K562 (cell line): ENCODE measurements at regions not wholly inside any gene's neighbourhood (a gene's known extent, or its start where the extent isn't known, plus 50 kb on each side); places are given as distances from the start of the nearest gene placed in this dataset.

Source experiments
- ATAC-seq: fragments of 200-7000 bp; cut with Tn5 transposase; 3 replicates; pipeline ENCODE4 v1.9.1; 2020; ENCODE audit warnings: moderate library complexity
- BruUV-seq: library from RNA; stranded (reverse); fragments of 400-500 nt; replicated peaks from 2 replicates; lab custom pipeline; 2021; lab: Mats Ljungman, UMichigan
- CTCF ChIA-PET: fragments of 300-600 bp; formaldehyde crosslinking; extraction: SDS; loops from one replicate; lab custom pipeline; 2021; ENCODE audit warnings: low intra/inter-chr PET ratio; lab: Yijun Ruan, JAX
- POLR2A ChIA-PET: fragments of 300-600, 350-650 bp; sonication (Branson Sonifier 250); formaldehyde crosslinking; extraction: SDS; loops from one replicate; lab custom pipeline; 2021; ENCODE audit warnings: antibody characterized with exemption, inconsistent platforms; lab: Yijun Ruan, JAX
- DNase-seq, 4 experiments: peaks; one replicate each; pipeline versions ENCODE4 v3.0.0 to v3.0.0-alpha.2; 2011 to 2018; ENCODE audit warnings: low spot score in 3 of 4, mixed read lengths in 3 of 4; ENCODE audit errors: extremely low read depth in 1 of 4
- FAIRE-seq: peaks from 2 replicates; lab custom pipeline; 2011; peaks lifted over from hg19 to GRCh38; lab: Jason Lieb, UNC
- H2AFZ ChIP-seq: 2 replicates; pipeline ENCODE4 v1.6.0; 2011; ENCODE audit warnings: low read depth, low read length, control low read depth, inconsistent platforms
- H3K27ac ChIP-seq: fragments of 200-600 bp; 3 replicates; pipeline ENCODE4 v1.8.0; 2011; ENCODE audit warnings: low read depth, mild to moderate bottlenecking, control low read depth, inconsistent platforms, low read length, moderate library complexity, mixed read lengths; ENCODE audit errors: extremely low read depth
- H3K27me3 ChIP-seq, 2 experiments: fragments of 300-600 bp in 1 of 2; 2 replicates in 1 of 2; 3 replicates in 1 of 2; pipeline versions ENCODE4 v1.6.0 to v1.8.0; 2011; ENCODE audit warnings: inconsistent platforms in 2 of 2, low read length in 2 of 2, mild to moderate bottlenecking in 1 of 2, mixed read lengths in 1 of 2, moderate library complexity in 1 of 2; ENCODE audit not compliant: control insufficient read depth in 2 of 2, insufficient read depth in 2 of 2
- H3K36me3 ChIP-seq: fragments of 300-600 bp; 3 replicates; pipeline ENCODE4 v1.8.0; 2011; ENCODE audit warnings: mild to moderate bottlenecking, low read length, inconsistent platforms; ENCODE audit not compliant: control insufficient read depth, insufficient read depth
- H3K4me1 ChIP-seq, 2 experiments: fragments of 200-600 bp in 1 of 2; replicated peaks in 1 of 2; 2 replicates in 1 of 2; 3 replicates in 1 of 2; pipeline versions ENCODE4 v1.5.1 to v1.8.0; 2011; ENCODE audit warnings: inconsistent platforms in 2 of 2, low read length in 2 of 2, mild to moderate bottlenecking in 1 of 2, mixed read lengths in 1 of 2, moderate library complexity in 1 of 2; ENCODE audit not compliant: control insufficient read depth in 2 of 2, insufficient read depth in 2 of 2
- H3K4me2 ChIP-seq: 2 replicates; pipeline ENCODE4 v1.6.1; 2011; ENCODE audit warnings: low read length, control low read depth, inconsistent platforms, mixed read lengths; ENCODE audit not compliant: insufficient read depth
- H3K4me3 ChIP-seq: fragments of 200-600 bp; sonication (generic), shearing (Covaris generic); 2 replicates; pipeline ENCODE4 v1.5.1; 2016; ENCODE audit warnings: control low read depth, inconsistent platforms
- H3K79me2 ChIP-seq: fragments of 200-600 bp; 3 replicates; pipeline ENCODE4 v1.8.0; 2011; ENCODE audit warnings: low read length, inconsistent platforms; ENCODE audit not compliant: control insufficient read depth, insufficient read depth
- H3K9ac ChIP-seq, 2 experiments: 2 replicates each; pipeline versions ENCODE4 v1.6.0 to v1.6.1; 2011; ENCODE audit warnings: low read depth in 2 of 2, low read length in 2 of 2, control low read depth in 1 of 2, inconsistent platforms in 1 of 2, mild to moderate bottlenecking in 1 of 2, mixed read lengths in 1 of 2; ENCODE audit not compliant: insufficient read depth in 1 of 2
- H3K9me1 ChIP-seq: one replicate; pipeline ENCODE4 v1.6.0; 2011; ENCODE audit warnings: inconsistent platforms, mild to moderate bottlenecking, low read length, moderate library complexity; ENCODE audit not compliant: control insufficient read depth, insufficient read depth
- H3K9me3 ChIP-seq: replicated peaks from 2 replicates; pipeline ENCODE4 v1.5.1; 2011; ENCODE audit warnings: low read depth, low read length, inconsistent platforms; ENCODE audit not compliant: control insufficient read depth, insufficient read depth
- H4K20me1 ChIP-seq: replicated peaks from 2 replicates; pipeline ENCODE4 v1.6.1; 2011; ENCODE audit warnings: low read length, inconsistent platforms, mixed read lengths; ENCODE audit not compliant: control insufficient read depth, insufficient read depth
- GTF3C2 ChIP-seq: IDR thresholded peaks from 3 replicates; pipeline ENCODE4 v1.6.1; 2011; ENCODE audit warnings: borderline replicate concordance, mild to moderate bottlenecking, moderate library complexity; ENCODE audit not compliant: insufficient read length; ENCODE audit errors: extremely low read depth
- HNRNPK ChIP-seq: fragments of 200-400 bp; formaldehyde crosslinking; IDR thresholded peaks from one replicate; pipeline ENCODE4 v1.6.1; 2018; ENCODE audit warnings: mild to moderate bottlenecking, low read depth, low read length; ENCODE audit not compliant: poor library complexity, severe bottlenecking
- KAT7 ChIP-seq: sonication (generic); formaldehyde crosslinking; IDR thresholded peaks from 2 replicates; pipeline ENCODE4 v1.8.0; 2022; ENCODE audit warnings: missing genetic modification reagents, mild to moderate bottlenecking, borderline replicate concordance
- MTF1 ChIP-seq: fragments of 250-450 bp; sonication (Bioruptor Pico); IDR thresholded peaks from 2 replicates; pipeline ENCODE4 v1.9.0; 2021; ENCODE audit warnings: moderate library complexity, mild to moderate bottlenecking, inconsistent platforms, borderline replicate concordance
- STAT6 ChIP-seq: sonication (generic); formaldehyde crosslinking; IDR thresholded peaks from 2 replicates; pipeline ENCODE4 v1.8.1; 2023; ENCODE audit warnings: mild to moderate bottlenecking, missing genetic modification reagents
- WGBS: fragments of 100-300 bp; shearing (Covaris generic); methylation state at CpG from one replicate; pipeline ENCODE4 v1.1.6; 2016; ENCODE audit warnings: low coverage, mixed read lengths; ENCODE audit not compliant: insufficient coverage; ENCODE audit errors: missing lambda C conversion rate; 5-methylcytosine and 5-hydroxymethylcytosine counted together
- in situ Hi-C: fragments of 300-500 bp; cut with MboI; formaldehyde crosslinking; loops from 4 replicates; pipeline ENCODE4 v1.15.0; 2018; ENCODE audit warnings: inconsistent platforms, mixed read lengths
- intact Hi-C: fragments of 100-400 bp; cut with micrococcal nuclease; formaldehyde crosslinking; loops from 2 replicates; pipeline ENCODE4 v1.14.2; 2022

- no peak overlapping the region for H3K27ac ChIP-seq
- H3K27me3 ChIP-seq, result peaks cover 0 to 4% of the 10 kb centered on the region in 2 experiments; a peak in 1 of 5 replicates
- no peak overlapping the region for H3K9ac ChIP-seq
- no peaks in the 10 kb centered on the region for H3K9me1 ChIP-seq
- ATAC-seq, result no peak
- no peak for TF ChIP-seq GTF3C2
- TF ChIP-seq MTF1 (CRISPR knock-in tag), result no peak
- no peak for TF ChIP-seq HNRNPK
- no peak for TF ChIP-seq KAT7 (CRISPR knock-in tag)
- no peak for TF ChIP-seq STAT6 (CRISPR knock-in tag)
- in situ Hi-C loops (no loop called here), intact Hi-C loops (no loop called here)
- no peak for FAIRE-seq
- no peaks in the 10 kb centered on the region for H3K9me3 ChIP-seq
- no peak for DNase-seq
- no peaks in the 10 kb centered on the region for H3K79me2 ChIP-seq
- no peak overlapping the region for H2AFZ ChIP-seq
- no TSS peak for BruUV-seq
- WGBS, result 0% methylated on average over 2 of the region's 2 CpGs
- H3K4me2 ChIP-seq, result no peak overlapping the region
- ChIA-PET CTCF (no interaction called here), POLR2A (no interaction called here)
- H3K4me1 ChIP-seq, result no peaks in the 10 kb centered on the region
- no peak overlapping the region for H3K4me3 ChIP-seq
- H4K20me1 ChIP-seq, result no peaks in the 10 kb centered on the region
- no peaks in the 10 kb centered on the region for H3K36me3 ChIP-seq
Measured at GRCh38 chr14:59087711-59088110, 100.8 kb upstream of the DAAM1 start.
